ENCODE measurements at regions not wholly inside any gene's neighbourhood (a gene's known extent, or its start where the extent isn't known, plus 50 kb on each side); places are given as distances from the start of the nearest gene placed in this dataset.

- no peak for TF ChIP-seq CTCF (IDR thresholded peaks at IDR 0.05; ENCODE audit: extremely low read depth in 1 of 2, insufficient read depth in 1 of 2, low read depth in 1 of 2, low read length in 2 of 2)
- no peak for TF ChIP-seq MAX (IDR thresholded peaks at IDR 0.05; ENCODE audit: insufficient read depth, insufficient read length)
- TF ChIP-seq POLR2AphosphoS5 (IDR thresholded peaks at IDR 0.05; ENCODE audit: insufficient read depth, low read depth, low read length), result peak; percentile 80
These were observed 50.4 kb upstream of the STXBP1 start for GRCh38 chr9:127561491-127562278.

Data from endothelial cell of umbilical vein (primary cell).